GM19193 (cell line): ENCODE measurements at regions not wholly inside any gene's neighbourhood (a gene's known extent, or its start where the extent isn't known, plus 50 kb on each side); places are given as distances from the start of the nearest gene placed in this dataset.

ENCODE experiments used
- POLR2A ChIP-seq: IDR thresholded peaks from 4 replicates; pipeline ENCODE4 v1.6.1; 2011; ENCODE audit not compliant: insufficient read depth, insufficient read length; ENCODE audit errors: extremely low read depth

DNA sequence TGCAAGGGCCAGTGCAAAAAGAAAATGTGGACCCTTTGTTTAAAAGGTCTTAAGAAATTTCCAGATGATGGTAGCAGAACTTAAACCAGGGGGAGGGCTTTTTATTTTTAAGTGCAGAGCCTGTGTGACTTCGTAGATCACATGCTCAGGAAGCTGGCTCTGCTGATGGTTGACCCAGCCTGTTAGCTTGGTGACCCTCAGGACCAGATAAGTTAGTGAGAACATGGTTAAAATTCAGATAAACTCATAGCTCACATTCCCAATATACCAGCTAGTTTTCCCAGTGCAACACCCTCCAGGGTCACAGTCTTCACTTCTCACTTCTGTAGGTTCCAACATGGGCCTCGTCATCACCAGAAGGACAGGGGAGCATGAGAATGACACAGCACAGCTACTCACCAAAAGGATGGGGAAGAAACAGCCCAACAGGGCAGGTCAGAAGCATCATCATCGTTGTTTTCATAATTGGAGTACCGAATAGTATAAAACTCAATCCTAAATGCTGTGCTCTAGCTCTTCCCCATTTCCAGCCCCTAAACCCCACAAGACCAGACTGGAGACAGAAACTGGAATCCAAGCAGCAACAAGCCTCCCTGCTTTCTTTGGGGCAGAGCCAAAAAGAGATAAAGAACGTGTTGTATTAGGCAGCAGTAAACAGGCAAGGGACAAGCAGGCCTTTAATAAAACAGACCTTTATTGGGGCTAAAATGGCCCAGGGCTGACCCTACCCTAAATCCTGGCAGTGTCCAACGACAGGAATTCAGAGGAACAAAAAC is 102.2 kb upstream of the ANKRD1 start:
- TF ChIP-seq POLR2A, result no peak

DNA sequence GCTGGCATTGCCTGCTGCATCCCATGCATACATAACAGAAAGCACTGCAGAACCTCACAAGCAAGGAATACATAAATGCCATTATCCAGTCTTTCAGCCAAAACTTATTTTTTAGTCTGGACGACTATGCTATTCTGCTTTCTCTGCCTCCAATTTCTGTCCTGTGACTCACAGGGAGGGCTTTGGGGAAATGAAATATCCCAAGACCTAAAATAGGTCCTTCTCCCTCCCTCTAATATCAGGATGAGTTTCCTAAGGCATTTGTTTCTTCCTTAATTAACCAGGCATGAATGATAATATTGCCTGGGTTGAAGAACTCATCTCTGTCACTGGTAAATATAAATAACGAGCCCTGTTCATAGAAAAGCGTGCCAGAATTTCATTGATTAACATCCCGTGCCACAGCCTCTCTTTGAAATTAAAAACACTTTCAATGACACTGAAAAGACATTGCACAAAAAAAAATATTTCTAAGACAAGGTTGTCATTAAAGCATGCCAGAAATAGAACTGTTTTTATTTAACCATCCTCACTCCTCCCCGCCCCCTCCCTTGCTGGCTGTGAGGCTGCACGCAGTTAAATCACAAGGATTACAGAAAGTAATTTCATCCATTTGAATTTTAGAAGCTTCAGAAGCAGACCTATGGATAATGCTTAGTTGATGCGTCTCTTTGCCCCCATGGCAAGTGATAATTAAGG is 103.0 kb upstream of the ANKRD1 start:
- TF ChIP-seq POLR2A, result no peak

DNA sequence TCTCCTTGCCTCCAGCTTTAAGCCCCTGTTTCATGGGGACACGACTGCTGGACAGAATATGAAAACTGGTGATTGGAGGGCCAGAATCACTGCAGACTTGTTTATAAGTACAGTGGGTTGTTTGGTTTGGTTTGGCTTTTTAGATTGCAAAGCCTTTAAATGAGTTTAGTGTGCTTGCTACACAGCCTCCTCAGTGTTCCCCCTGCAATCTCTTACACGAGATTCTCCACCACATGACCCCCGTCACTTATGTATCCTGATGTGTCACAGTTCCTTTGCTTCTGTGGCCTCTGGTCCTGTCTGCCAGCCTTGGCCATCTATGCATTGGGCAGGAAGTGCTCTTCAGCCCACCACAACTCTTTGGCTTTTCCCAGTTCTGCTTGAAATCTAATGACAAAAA is 103.7 kb upstream of the ANKRD1 start:
- TF ChIP-seq POLR2A, result no peak

DNA sequence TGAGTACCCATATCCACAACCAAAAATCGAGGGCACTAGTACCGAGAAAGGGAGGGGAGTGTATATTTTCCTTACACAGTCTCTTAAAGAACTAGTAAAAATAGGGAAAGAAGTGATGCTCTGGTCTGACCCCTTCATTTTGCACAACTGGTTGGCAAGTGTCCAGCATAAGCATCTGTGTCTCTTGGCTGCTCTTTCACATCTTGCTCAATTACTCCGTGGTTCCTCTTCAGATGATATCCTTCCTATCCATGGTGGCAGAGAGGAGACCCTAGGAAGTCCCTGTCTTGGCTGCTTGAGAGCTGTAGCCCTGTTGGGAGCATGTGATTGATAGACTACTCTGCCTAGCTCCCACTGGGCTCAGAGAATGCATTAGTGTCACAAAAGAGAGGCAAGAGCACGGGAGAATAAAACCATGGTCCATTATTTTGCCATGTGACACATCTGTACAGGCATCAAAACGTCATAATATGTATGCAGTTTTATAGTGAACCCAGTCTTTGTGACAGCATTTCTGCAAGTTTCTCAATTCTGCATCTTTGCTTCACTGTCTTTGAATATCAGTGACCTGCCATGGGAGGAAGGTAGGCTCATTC is 111.8 kb upstream of the ANKRD1 start:
- no peak for TF ChIP-seq POLR2A

- TF ChIP-seq POLR2A, result no peak
Measured at GRCh38 chr10:91033324-91033950, 112.5 kb upstream of the ANKRD1 start.

- no peak for TF ChIP-seq POLR2A
Measured at GRCh38 chr10:91034042-91034441, 113.2 kb upstream of the ANKRD1 start.

- TF ChIP-seq POLR2A, result no peak
Measured at GRCh38 chr10:91034494-91035159, 113.7 kb upstream of the ANKRD1 start.

- TF ChIP-seq POLR2A, result no peak
Measured at GRCh38 chr10:91035650-91036292, 114.9 kb upstream of the ANKRD1 start.

DNA sequence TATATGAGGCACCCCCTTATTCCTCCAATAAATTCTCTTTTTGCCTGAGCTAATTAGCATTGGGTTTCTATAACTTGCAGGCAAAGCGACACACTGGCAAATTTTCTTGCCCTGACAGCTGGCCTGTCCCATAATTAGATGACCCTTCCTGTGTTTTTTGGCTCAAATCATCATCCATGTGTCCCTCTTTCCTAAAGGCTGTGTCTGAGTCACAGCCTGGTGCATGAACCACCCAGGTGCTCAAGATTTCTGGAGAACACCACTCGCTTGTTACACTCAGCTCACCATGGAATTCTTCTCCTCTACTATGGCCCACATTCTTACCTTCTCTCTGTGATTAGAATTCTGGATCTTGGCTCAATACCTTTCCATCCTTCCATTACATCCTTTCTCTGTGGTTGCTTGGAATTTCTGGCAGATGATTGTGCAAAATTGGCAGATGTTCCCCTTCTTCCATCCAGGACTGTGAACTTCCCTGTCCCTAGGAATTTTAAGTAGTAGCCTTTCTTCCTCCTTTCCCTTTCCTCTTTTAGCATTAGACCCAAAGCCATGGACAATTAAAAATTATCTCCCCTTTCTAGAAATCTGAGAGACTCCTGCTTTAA is 116.0 kb upstream of the ANKRD1 start:
- no peak for TF ChIP-seq POLR2A

DNA sequence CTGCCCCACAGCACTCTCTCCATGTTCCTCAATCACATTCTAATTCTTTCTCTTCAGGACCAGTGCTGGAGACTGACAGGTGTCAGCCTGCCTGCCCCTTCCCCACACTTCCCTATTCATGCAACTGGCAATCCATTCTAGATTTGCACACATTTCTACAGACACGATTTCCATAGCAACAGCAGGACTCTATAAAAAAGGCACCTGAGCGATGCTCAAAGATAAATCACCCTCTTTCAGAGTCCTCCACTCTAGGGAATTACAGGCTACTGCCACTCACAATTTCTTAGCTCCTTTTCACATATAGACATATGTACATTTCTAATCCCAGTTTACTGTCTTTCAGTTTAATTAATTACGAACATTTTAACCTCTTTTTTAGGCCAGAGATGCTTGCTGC is 118.1 kb upstream of the ANKRD1 start:
- TF ChIP-seq POLR2A, result no peak

DNA sequence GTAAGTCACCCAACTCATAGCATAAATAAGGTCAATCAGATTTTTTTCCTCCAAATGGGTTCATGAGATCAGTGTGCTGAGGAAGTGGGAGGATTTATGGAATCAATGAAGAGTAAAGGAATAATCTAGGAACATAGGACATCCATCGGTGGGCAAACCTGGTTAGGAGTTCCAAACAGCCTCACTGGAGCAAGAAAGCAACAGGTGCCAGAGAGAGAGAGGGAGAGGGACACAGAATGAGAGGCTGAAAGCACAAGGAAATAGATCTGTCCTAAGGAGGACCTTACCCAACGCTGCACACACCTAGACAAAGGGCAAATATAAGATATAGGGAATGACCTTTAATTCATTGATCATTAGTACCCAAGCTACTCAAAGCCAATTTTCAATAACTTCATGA is 119.5 kb upstream of the ANKRD1 start:
- TF ChIP-seq POLR2A, result no peak

GRCh38 chr10:91042069-91042468 is 121.2 kb upstream of the ANKRD1 start:
- TF ChIP-seq POLR2A, result no peak

DNA sequence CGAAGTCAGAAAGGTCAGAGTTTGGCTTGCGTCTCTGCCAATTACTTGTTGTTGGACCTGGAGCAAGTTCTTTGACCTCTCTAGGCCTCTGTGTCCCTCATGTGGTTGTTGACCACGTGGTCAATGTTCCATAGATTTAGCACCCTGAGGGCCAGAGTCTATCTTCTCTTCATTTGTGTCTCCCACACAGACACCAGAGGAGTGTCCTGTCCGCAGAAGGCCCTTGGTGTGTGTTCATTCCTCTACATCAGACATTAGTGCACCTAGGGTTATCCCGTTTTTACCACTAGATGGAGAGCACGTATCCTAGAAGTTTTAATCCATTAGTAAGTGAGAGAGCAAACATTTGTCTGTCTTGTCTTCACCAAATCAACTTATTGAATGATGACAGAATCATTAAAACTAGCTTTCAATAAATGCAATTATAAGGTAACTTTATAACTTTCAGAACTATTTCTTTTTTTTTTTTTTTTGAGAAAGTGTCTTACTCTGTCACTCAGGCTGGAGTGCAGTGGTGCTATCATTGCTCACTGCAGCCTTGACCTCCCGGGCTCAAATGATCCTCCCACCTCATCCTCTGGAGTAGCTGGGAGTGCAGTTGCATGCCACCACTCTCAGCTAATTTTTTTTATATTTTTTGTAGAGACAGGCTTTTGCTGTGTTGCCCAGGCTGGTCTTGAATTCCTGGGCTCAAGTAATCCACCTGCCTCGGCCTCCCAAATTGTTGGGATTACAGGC is 122.5 kb upstream of the ANKRD1 start:
- TF ChIP-seq POLR2A, result no peak
